ENCODE measurements at regions not wholly inside any gene's neighbourhood (a gene's known extent, or its start where the extent isn't known, plus 50 kb on each side); places are given as distances from the start of the nearest gene placed in this dataset.

- no peak for TF ChIP-seq CTCF (IDR thresholded peaks at IDR 0.05; ENCODE audit: low read length)
- no peak for TF ChIP-seq EZH2 (IDR thresholded peaks at IDR 0.05; ENCODE audit: borderline replicate concordance, low read length)
Measured at GRCh38 chr6:2384528-2384927, 139.1 kb upstream of the GMDS start.

Data from OCI-LY1 (cell line).